A673 (cell line): ENCODE measurements at regions not wholly inside any gene's neighbourhood (a gene's known extent, or its start where the extent isn't known, plus 50 kb on each side); places are given as distances from the start of the nearest gene placed in this dataset.

Source experiments
- BruUV-seq: library from RNA; stranded (reverse); fragments of 400-500 nt; replicated peaks from 2 replicates; lab custom pipeline; 2021; lab: Mats Ljungman, UMichigan
- CTCF ChIA-PET: fragments of 300-600 bp; sonication (Branson Sonifier 250); formaldehyde crosslinking; loops from one replicate; lab custom pipeline; 2022; ENCODE audit warnings: antibody characterized with exemption; lab: Charles Lee
- POLR2A ChIA-PET: fragments of 300-600 bp; sonication (Branson Sonifier 250); formaldehyde crosslinking; loops from one replicate; lab custom pipeline; 2022; ENCODE audit warnings: antibody characterized with exemption; ENCODE audit not compliant: low non-redundant PET; lab: Charles Lee
- DNase-seq: peaks from one replicate; pipeline ENCODE4 v3.0.0-alpha.2; 2015; ENCODE audit warnings: low spot score
- H3K27ac ChIP-seq: fragments of 200-600 bp; sonication (generic); 2 replicates; pipeline ENCODE4 v1.5.1; 2016; ENCODE audit warnings: mixed run types, low read depth, mild to moderate bottlenecking, mixed read lengths, antibody characterized with exemption, low read length; ENCODE audit not compliant: poor library complexity, severe bottlenecking
- H3K27me3 ChIP-seq: fragments of 200-600 bp; sonication (generic); replicated peaks from 2 replicates; pipeline ENCODE4 v1.6.1; 2017; ENCODE audit warnings: mixed run types, low read depth, mild to moderate bottlenecking, mixed read lengths, antibody characterized with exemption, low read length; ENCODE audit not compliant: insufficient read depth, poor library complexity
- H3K36me3 ChIP-seq: fragments of 200-600 bp; sonication (generic); 2 replicates; pipeline ENCODE4 v1.6.1; 2016; ENCODE audit warnings: mixed run types, mild to moderate bottlenecking, mixed read lengths, antibody characterized with exemption, low read length; ENCODE audit not compliant: insufficient read depth, poor library complexity, severe bottlenecking
- H3K4me1 ChIP-seq: fragments of 200-600 bp; sonication (generic); 2 replicates; pipeline ENCODE4 v1.6.1; 2017; ENCODE audit warnings: mixed run types, mild to moderate bottlenecking, mixed read lengths, antibody characterized with exemption, low read length; ENCODE audit not compliant: insufficient read depth, poor library complexity, severe bottlenecking
- H3K4me3 ChIP-seq: fragments of 200-600 bp; sonication (generic); 2 replicates; pipeline ENCODE4 v1.5.1; 2016; ENCODE audit warnings: low read depth, mixed run types, mild to moderate bottlenecking, mixed read lengths, low read length; ENCODE audit not compliant: poor library complexity, severe bottlenecking
- H3K9me3 ChIP-seq: fragments of 200-600 bp; sonication (generic); 2 replicates; pipeline ENCODE4 v1.6.1; 2016; ENCODE audit warnings: mixed run types, low read depth, mild to moderate bottlenecking, mixed read lengths, antibody characterized with exemption, low read length; ENCODE audit not compliant: poor library complexity, severe bottlenecking
- CTCF ChIP-seq: fragments of 300-800, 200-600 bp; sonication (generic); conservative IDR thresholded peaks from 2 replicates; pipeline ENCODE4 v1.5.1; 2017; ENCODE audit warnings: low read depth, mild to moderate bottlenecking, antibody characterized with exemption, low read length, moderate library complexity, mixed read lengths
- EZH2 ChIP-seq: fragments of 200-600 bp; sonication (generic); IDR thresholded peaks from 2 replicates; pipeline ENCODE4 v1.6.1; 2017; ENCODE audit warnings: borderline replicate concordance, low read depth, mild to moderate bottlenecking, mixed read lengths, antibody characterized with exemption, low read length; ENCODE audit not compliant: poor library complexity, severe bottlenecking
- intact Hi-C: fragments of 100-400 bp; cut with micrococcal nuclease; formaldehyde crosslinking; loops from one replicate; pipeline ENCODE4 v1.10.0; 2022; ENCODE audit not compliant: unreplicated experiment

GRCh38 chr1:222886878-222887351 lies 72.1 kb downstream of the DISP1 start:
- no TSS peak for BruUV-seq
- DNase-seq, result no peak
- CTCF ChIA-PET, result no interaction called here
- TF ChIP-seq EZH2, result no peak
- no peak for TF ChIP-seq CTCF
- POLR2A ChIA-PET, result no interaction called here
- H3K9me3 ChIP-seq, result no peaks in the 10 kb centered on the region
- no peaks in the 10 kb centered on the region for H3K36me3 ChIP-seq
- H3K27ac ChIP-seq, result no peak overlapping the region
- H3K4me1 ChIP-seq, result peaks cover 5% of the 10 kb centered on the region
- intact Hi-C loops, result no loop called here
- no peaks in the 10 kb centered on the region for H3K27me3 ChIP-seq
- no peak overlapping the region for H3K4me3 ChIP-seq

- H3K4me3 ChIP-seq, result no peak overlapping the region
- TF ChIP-seq CTCF (no peak), EZH2 (no peak)
- no peaks in the 10 kb centered on the region for H3K36me3 ChIP-seq
- CTCF ChIA-PET, result no interaction called here
- H3K27me3 ChIP-seq, result no peaks in the 10 kb centered on the region
- intact Hi-C loops, result no loop called here
- H3K9me3 ChIP-seq, result no peaks in the 10 kb centered on the region
- POLR2A ChIA-PET, result no interaction called here
- no peak overlapping the region for H3K27ac ChIP-seq
- peaks cover 5% of the 10 kb centered on the region for H3K4me1 ChIP-seq
- peak; percentile 43 for DNase-seq
- no TSS peak for BruUV-seq
Measured at GRCh38 chr1:222889440-222889839, 74.6 kb downstream of the DISP1 start.

DNA sequence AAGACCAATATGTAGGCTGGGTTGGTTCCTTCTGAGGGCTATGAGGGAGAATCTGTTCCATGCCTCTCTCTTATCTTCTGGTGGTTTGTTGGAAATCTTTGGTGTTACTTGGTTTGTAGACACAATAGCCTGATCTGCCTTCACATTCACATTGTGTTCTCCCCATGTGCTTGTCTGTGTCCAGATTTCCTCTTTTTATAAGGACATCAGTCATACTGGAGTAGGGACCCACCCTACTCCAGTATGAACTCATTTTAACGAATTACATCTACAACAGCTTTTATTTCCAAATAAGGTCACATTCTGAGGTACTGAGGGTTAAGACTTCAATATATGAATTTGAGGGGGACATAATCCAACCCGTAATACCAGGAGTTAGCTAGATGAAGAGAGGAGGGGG lies 75.9 kb downstream of the DISP1 start:
- Histone ChIP-seq H3K9me3 (no peaks in the 10 kb centered on the region), H3K27ac (no peak overlapping the region), H3K27me3 (no peaks in the 10 kb centered on the region), H3K36me3 (no peaks in the 10 kb centered on the region), H3K4me3 (no peak overlapping the region), H3K4me1 (peaks cover 5% of the 10 kb centered on the region)
- ChIA-PET CTCF (no interaction called here), POLR2A (no interaction called here)
- TF ChIP-seq CTCF (no peak), EZH2 (no peak)
- intact Hi-C loops, result no loop called here
- no TSS peak for BruUV-seq
- DNase-seq, result no peak
